AG09309 (cell line): ENCODE measurements at regions not wholly inside any gene's neighbourhood (a gene's known extent, or its start where the extent isn't known, plus 50 kb on each side); places are given as distances from the start of the nearest gene placed in this dataset.

Experiments
- DNase-seq: peaks from one replicate; pipeline ENCODE4 v3.0.0-alpha.2; 2010; ENCODE audit warnings: low read depth
- H3K4me3 ChIP-seq: 2 replicates; pipeline ENCODE4 v1.5.1; 2011; ENCODE audit warnings: mild to moderate bottlenecking, low read depth, low read length, moderate library complexity; ENCODE audit not compliant: control insufficient read depth
- CTCF ChIP-seq: IDR thresholded peaks from 2 replicates; pipeline ENCODE4 v1.5.1; 2011; ENCODE audit warnings: mild to moderate bottlenecking, low read depth, low read length, inconsistent platforms; ENCODE audit not compliant: insufficient read depth, control insufficient read depth; ENCODE audit errors: missing control alignments

- no peak for TF ChIP-seq CTCF
- no peak overlapping the region for H3K4me3 ChIP-seq
- no peak for DNase-seq
Measured at GRCh38 chr13:85537601-85538000, 261.6 kb downstream of the SLITRK6 start.

- TF ChIP-seq CTCF: no peak
- no peak for DNase-seq
- H3K4me3 ChIP-seq: no peak overlapping the region
Measured at GRCh38 chr13:85536706-85537105, 262.5 kb downstream of the SLITRK6 start.

- no peak for TF ChIP-seq CTCF
Measured at GRCh38 chr13:85535316-85536084, 263.7 kb downstream of the SLITRK6 start.

GRCh38 chr13:85533911-85534310 lies 265.3 kb downstream of the SLITRK6 start:
- TF ChIP-seq CTCF: no peak
- no peak for DNase-seq
- H3K4me3 ChIP-seq: no peak overlapping the region

More at GRCh38 chr13:85535316-85536084, 263.7 kb downstream of the SLITRK6 start:
- DNase-seq: no peak
- no peak overlapping the region for H3K4me3 ChIP-seq

- no peak for TF ChIP-seq CTCF
- DNase-seq: no peak
- no peak overlapping the region for H3K4me3 ChIP-seq
Measured at GRCh38 chr13:85529218-85529594, 270.0 kb downstream of the SLITRK6 start.

- H3K4me3 ChIP-seq: no peak overlapping the region
- DNase-seq: peak; percentile 68
- TF ChIP-seq CTCF: no peak
Measured at GRCh38 chr13:85528491-85529217, 270.6 kb downstream of the SLITRK6 start.

- no peak for DNase-seq
- no peak overlapping the region for H3K4me3 ChIP-seq
- no peak for TF ChIP-seq CTCF
Measured at GRCh38 chr13:85527316-85527715, 271.9 kb downstream of the SLITRK6 start.
